Ectodermal cell (in vitro differentiated cells): ENCODE measurements at regions not wholly inside any gene's neighbourhood (a gene's known extent, or its start where the extent isn't known, plus 50 kb on each side); places are given as distances from the start of the nearest gene placed in this dataset.

ENCODE experiments used
- H3K27ac ChIP-seq: 2 replicates; pipeline ENCODE4 v1.7.0; 2013; ENCODE audit warnings: mild to moderate bottlenecking, low read depth, low read length; ENCODE audit not compliant: insufficient read depth, poor library complexity, severe bottlenecking
- H3K27me3 ChIP-seq: 2 replicates; pipeline ENCODE4 v1.7.0; 2013; ENCODE audit warnings: mild to moderate bottlenecking, low read length; ENCODE audit not compliant: insufficient read depth, control insufficient read depth, poor library complexity, severe bottlenecking
- H3K36me3 ChIP-seq: one replicate; pipeline ENCODE4 v1.7.0; 2013; ENCODE audit warnings: low read length; ENCODE audit not compliant: control insufficient read depth, insufficient read depth
- H3K4me1 ChIP-seq: one replicate; pipeline ENCODE4 v1.7.0; 2013; ENCODE audit warnings: low read length; ENCODE audit not compliant: control insufficient read depth, insufficient read depth
- H3K4me3 ChIP-seq: 2 replicates; pipeline ENCODE4 v1.7.0; 2013; ENCODE audit warnings: low read depth, low read length, control low read depth; ENCODE audit not compliant: insufficient read depth
- H3K9me3 ChIP-seq: 2 replicates; pipeline ENCODE4 v1.7.0; 2013; ENCODE audit warnings: mild to moderate bottlenecking, low read length, moderate library complexity; ENCODE audit not compliant: control insufficient read depth
- WGBS, 2 experiments: methylation state at CpG; one replicate each; pipeline ENCODE4 v1.1.7; 2013; ENCODE audit warnings: missing lambda C conversion rate in 2 of 2; 5-methylcytosine and 5-hydroxymethylcytosine counted together

GRCh38 chr20:52895235-52895634 lies 76.9 kb upstream of the TSHZ2 start:
- Histone ChIP-seq H3K9me3 (no peaks in the 10 kb centered on the region), H3K4me3 (no peak overlapping the region), H3K27ac (no peak overlapping the region), H3K27me3 (no peaks in the 10 kb centered on the region), H3K36me3 (no peaks in the 10 kb centered on the region), H3K4me1 (peaks cover 7% of the 10 kb centered on the region)
- 76 to 81% methylated on average over 7 of the region's 7 CpGs for WGBS, 2 experiments

DNA sequence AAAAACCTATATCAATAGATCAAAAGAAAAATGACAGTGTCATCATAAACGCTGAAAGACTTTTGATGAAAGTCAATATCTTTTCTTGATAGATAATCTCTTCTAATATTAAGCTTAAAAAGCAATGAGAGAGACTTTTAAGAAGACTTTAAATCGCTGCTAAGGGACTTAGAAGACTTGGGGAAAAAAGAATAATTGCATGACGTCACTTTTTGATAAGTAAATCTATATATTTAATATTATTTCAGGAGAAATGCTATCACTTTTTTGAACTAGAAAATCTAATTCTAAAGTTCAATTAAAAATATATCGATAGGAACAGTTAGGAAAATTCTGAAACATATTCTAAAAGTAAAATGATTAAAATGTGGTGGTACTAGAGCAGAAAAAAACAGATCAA lies 78.7 kb upstream of the TSHZ2 start:
- no peaks in the 10 kb centered on the region for H3K27me3 ChIP-seq
- no peaks in the 10 kb centered on the region for H3K36me3 ChIP-seq
- no peaks in the 10 kb centered on the region for H3K9me3 ChIP-seq
- no peak overlapping the region for H3K27ac ChIP-seq
- WGBS, 2 experiments, result 93 to 100% methylated on average over 1 to 3 of the region's 4 CpGs
- no peak overlapping the region for H3K4me3 ChIP-seq
- H3K4me1 ChIP-seq, result peaks cover 7% of the 10 kb centered on the region

- H3K4me1 ChIP-seq, result peaks cover 7% of the 10 kb centered on the region
- H3K4me3 ChIP-seq, result no peak overlapping the region
- H3K9me3 ChIP-seq, result no peaks in the 10 kb centered on the region
- H3K36me3 ChIP-seq, result no peaks in the 10 kb centered on the region
- 86 to 98% methylated on average over 2 of the region's 2 CpGs for WGBS, 2 experiments
- H3K27ac ChIP-seq, result no peak overlapping the region
- H3K27me3 ChIP-seq, result no peaks in the 10 kb centered on the region
Observed at GRCh38 chr20:52892023-52892422, 80.1 kb upstream of the TSHZ2 start.

DNA sequence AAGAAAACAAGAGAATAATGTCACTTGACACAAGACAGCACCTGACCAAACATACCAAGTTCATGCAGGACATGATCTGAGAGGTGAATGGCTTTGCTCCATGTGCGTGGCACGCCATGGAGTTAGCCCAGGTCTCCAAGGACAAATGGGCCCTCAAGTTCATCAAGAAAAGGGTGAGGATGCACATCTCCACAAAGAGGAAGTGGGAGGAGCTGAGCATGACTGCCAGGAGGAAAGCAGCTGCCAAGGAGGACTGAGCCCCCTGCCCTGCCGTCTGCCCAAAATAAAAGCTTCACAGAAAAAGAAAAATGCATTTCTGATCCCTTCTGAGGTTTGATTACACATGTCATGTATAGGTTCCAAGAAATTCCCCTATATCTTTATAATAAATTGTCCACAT lies 82.0 kb upstream of the TSHZ2 start:
- WGBS, 2 experiments, result 89 to 92% methylated on average over 3 of the region's 3 CpGs
- Histone ChIP-seq H3K9me3 (no peaks in the 10 kb centered on the region), H3K4me1 (peaks cover 3% of the 10 kb centered on the region), H3K36me3 (no peaks in the 10 kb centered on the region), H3K4me3 (no peak overlapping the region), H3K27ac (no peak overlapping the region), H3K27me3 (no peaks in the 10 kb centered on the region)

- Histone ChIP-seq H3K27me3 (no peaks in the 10 kb centered on the region), H3K4me1 (no peaks in the 10 kb centered on the region), H3K9me3 (no peaks in the 10 kb centered on the region), H3K36me3 (no peaks in the 10 kb centered on the region), H3K27ac (no peak overlapping the region), H3K4me3 (no peak overlapping the region)
- WGBS, 2 experiments, result 92 to 94% methylated on average over 4 of the region's 4 CpGs
Observed at GRCh38 chr20:52889225-52889624, 82.9 kb upstream of the TSHZ2 start.

- no peak overlapping the region for H3K27ac ChIP-seq
- no peaks in the 10 kb centered on the region for H3K9me3 ChIP-seq
- no peaks in the 10 kb centered on the region for H3K4me1 ChIP-seq
- H3K27me3 ChIP-seq, result no peaks in the 10 kb centered on the region
- WGBS, 2 experiments, result 93 to 100% methylated on average over 1 to 3 of the region's 3 CpGs
- no peak overlapping the region for H3K4me3 ChIP-seq
- H3K36me3 ChIP-seq, result no peaks in the 10 kb centered on the region
Observed at GRCh38 chr20:52888096-52888495, 84.1 kb upstream of the TSHZ2 start.

DNA sequence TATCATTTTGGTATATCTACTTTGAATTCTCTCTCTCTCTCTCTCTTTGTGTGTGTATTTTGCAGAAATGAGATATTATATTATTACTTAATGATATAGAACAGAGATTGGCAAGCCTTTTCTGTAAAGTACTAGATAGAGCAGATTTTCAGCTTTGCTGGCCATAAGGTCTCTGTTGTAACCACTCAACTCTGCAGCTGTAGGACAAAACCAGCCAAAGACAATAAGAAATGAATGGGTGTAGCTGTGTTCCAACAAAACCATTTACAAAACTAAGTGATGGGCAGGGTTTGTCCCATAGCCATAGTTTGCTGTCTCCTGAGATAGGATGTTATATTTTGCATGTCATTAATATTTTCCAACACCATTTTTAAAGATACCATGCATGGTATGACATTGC lies 91.2 kb upstream of the TSHZ2 start:
- Histone ChIP-seq H3K36me3 (no peaks in the 10 kb centered on the region), H3K9me3 (no peaks in the 10 kb centered on the region), H3K4me3 (no peak overlapping the region), H3K27me3 (no peaks in the 10 kb centered on the region), H3K4me1 (no peaks in the 10 kb centered on the region), H3K27ac (no peak overlapping the region)

GRCh38 chr20:52880259-52880658 lies 91.9 kb upstream of the TSHZ2 start:
- Histone ChIP-seq H3K36me3 (no peaks in the 10 kb centered on the region), H3K9me3 (no peaks in the 10 kb centered on the region), H3K27ac (no peak overlapping the region), H3K27me3 (no peaks in the 10 kb centered on the region), H3K4me3 (no peak overlapping the region), H3K4me1 (no peaks in the 10 kb centered on the region)
- WGBS, 2 experiments, result 54 to 57% methylated on average over 3 of the region's 3 CpGs

DNA sequence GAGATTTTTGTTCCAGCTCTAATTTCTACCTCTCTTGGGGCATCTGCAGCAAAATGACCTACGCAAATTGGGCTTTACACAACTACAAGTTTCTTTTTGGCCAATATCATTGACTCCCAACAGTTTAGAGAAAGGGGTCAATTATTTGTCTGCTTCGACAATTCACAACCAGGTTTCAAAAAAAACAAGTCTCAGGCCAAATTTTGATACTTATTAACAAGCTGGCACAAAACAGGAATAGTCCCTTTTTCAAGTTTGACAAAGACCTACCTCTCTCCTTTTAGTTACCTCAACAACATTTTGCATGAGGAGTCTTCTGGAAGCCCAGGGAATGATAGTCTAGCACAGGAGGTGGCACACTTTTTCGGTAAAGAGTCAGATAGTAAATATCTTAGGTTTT lies 97.9 kb upstream of the TSHZ2 start:
- no peaks in the 10 kb centered on the region for H3K27me3 ChIP-seq
- no peaks in the 10 kb centered on the region for H3K36me3 ChIP-seq
- H3K4me3 ChIP-seq, result no peak overlapping the region
- WGBS, 2 experiments, result 91% methylated on average over 3 of the region's 3 CpGs
- no peaks in the 10 kb centered on the region for H3K9me3 ChIP-seq
- no peak overlapping the region for H3K27ac ChIP-seq
- no peaks in the 10 kb centered on the region for H3K4me1 ChIP-seq

DNA sequence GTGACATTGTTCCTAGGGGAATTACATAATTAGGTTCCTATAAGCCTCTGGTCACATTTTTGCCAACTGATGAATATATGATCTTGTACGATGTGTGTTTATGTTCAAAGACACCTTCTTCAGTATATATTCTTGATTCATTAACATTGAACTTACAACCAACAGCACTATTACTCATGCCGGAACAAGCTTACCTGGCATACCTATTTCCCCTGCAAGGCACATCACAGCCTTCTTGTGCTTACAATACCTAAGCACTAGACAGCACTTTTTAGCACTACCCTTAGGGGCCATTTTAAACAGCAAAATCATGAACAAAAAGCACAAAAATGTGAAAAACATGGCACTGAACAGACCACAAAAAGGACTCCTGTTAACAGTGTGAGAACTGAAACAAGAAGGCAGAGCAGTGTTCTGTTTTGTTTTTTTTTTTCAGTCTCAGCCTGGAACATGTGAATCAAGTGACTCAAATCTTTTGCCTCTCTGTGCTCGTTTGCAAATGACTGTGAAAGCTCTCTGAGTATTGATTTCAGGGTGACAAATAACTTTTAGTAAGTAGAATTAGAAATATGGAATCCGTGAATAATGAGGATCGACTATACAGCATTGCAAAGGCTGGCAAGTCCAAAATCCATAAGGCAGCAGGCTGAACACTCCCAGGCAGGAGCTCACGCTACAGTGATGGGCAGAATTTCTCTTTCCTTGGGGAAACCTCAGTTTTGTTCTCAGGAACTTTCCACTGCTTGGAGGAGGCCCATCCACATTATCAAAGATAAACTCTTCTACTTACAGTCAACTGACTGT lies 102.3 kb upstream of the TSHZ2 start:
- Histone ChIP-seq H3K27ac (no peak overlapping the region), H3K9me3 (no peaks in the 10 kb centered on the region), H3K4me1 (no peaks in the 10 kb centered on the region), H3K4me3 (no peak overlapping the region), H3K36me3 (no peaks in the 10 kb centered on the region), H3K27me3 (no peaks in the 10 kb centered on the region)
- 92 to 96% methylated on average over 6 of the region's 6 CpGs for WGBS, 2 experiments

DNA sequence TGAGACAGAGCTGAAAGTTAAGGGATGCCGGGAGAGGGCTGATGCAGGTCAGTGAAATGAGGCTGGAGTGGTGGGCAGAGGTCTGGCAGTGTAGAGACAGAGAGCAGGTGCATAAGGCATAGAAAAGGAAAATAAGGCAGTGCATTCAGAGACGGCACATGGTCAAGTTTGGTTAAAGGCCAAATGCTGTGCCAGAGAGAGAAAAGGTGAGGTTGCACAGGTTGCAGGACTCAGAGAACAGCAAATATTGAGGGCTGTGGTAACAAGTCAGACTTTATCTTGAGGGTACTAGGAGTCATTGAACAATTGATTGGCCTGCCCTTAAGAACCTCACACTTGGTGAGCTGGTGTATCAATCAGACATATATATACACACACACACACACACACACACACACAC lies 102.9 kb upstream of the TSHZ2 start:
- H3K4me3 ChIP-seq, result no peak overlapping the region
- no peaks in the 10 kb centered on the region for H3K36me3 ChIP-seq
- no peaks in the 10 kb centered on the region for H3K27me3 ChIP-seq
- H3K9me3 ChIP-seq, result no peaks in the 10 kb centered on the region
- 96 to 98% methylated on average over 2 of the region's 2 CpGs for WGBS, 2 experiments
- no peak overlapping the region for H3K27ac ChIP-seq
- no peaks in the 10 kb centered on the region for H3K4me1 ChIP-seq
